GM12878 (cell line): ENCODE measurements at regions not wholly inside any gene's neighbourhood (a gene's known extent, or its start where the extent isn't known, plus 50 kb on each side); places are given as distances from the start of the nearest gene placed in this dataset.

Experiments used
- ATAC-seq: fragments of 200-7000 bp; cut with Tn5 transposase; 3 replicates; pipeline ENCODE4 v1.9.1; 2020; ENCODE audit warnings: mild to moderate bottlenecking, moderate library complexity
- BruUV-seq: library from RNA; stranded (reverse); fragments of 400-500 nt; replicated peaks from 2 replicates; lab custom pipeline; 2021; lab: Mats Ljungman, UMichigan
- CTCF ChIA-PET: fragments of 300-600 bp; sonication (Branson Sonifier 250); formaldehyde crosslinking; extraction: SDS; loops from one replicate; lab custom pipeline; 2021; ENCODE audit warnings: inconsistent platforms; lab: Yijun Ruan, JAX
- POLR2A ChIA-PET: fragments of 350-600 bp; formaldehyde crosslinking; extraction: SDS; loops from one replicate; lab custom pipeline; 2021; ENCODE audit warnings: inconsistent platforms; lab: Charles Lee
- RAD21 ChIA-PET: fragments of 300-600 bp; sonication (Branson Sonifier 250); formaldehyde crosslinking; loops from one replicate; lab custom pipeline; 2023; ENCODE audit warnings: antibody characterized with exemption; ENCODE audit not compliant: unreplicated experiment; lab: Charles Lee
- SMC1A ChIA-PET: fragments of 300-600 bp; sonication (Branson Sonifier 250); formaldehyde crosslinking; loops from one replicate; lab custom pipeline; 2023; ENCODE audit not compliant: unreplicated experiment, uncharacterized antibody; lab: Charles Lee
- DNase-seq: peaks from one replicate; pipeline ENCODE4 v3.0.0-alpha.2; 2011; ENCODE audit warnings: low read depth, low spot score
- FAIRE-seq: peaks from 3 replicates; lab custom pipeline; 2011; peaks lifted over from hg19 to GRCh38; lab: Jason Lieb, UNC
- H2AFZ ChIP-seq: 2 replicates; pipeline ENCODE4 v1.6.0; 2011; ENCODE audit warnings: low read depth, low read length, control low read depth; ENCODE audit not compliant: control insufficient read depth
- H3K27ac ChIP-seq: 2 replicates; pipeline ENCODE4 v1.5.1; 2011; ENCODE audit warnings: control low read depth; ENCODE audit not compliant: control insufficient read depth, insufficient read depth
- H3K27me3 ChIP-seq, 2 experiments: replicated peaks in 1 of 2; 2 replicates each; pipeline versions ENCODE4 v1.6.0 to v1.6.1; 2011; ENCODE audit warnings: low read length in 1 of 2; ENCODE audit not compliant: control insufficient read depth in 2 of 2, insufficient read depth in 2 of 2
- H3K36me3 ChIP-seq, 2 experiments: 2 replicates each; pipeline ENCODE4 v1.5.1; 2011; ENCODE audit warnings: low read length in 1 of 2; ENCODE audit not compliant: control insufficient read depth in 2 of 2, insufficient read depth in 2 of 2
- H3K4me1 ChIP-seq: 2 replicates; pipeline ENCODE4 v1.6.1; 2011; ENCODE audit warnings: mild to moderate bottlenecking, low read length, moderate library complexity, mixed read lengths; ENCODE audit not compliant: control insufficient read depth, insufficient read depth
- H3K4me2 ChIP-seq: 2 replicates; pipeline ENCODE4 v1.6.0; 2011; ENCODE audit warnings: control low read depth; ENCODE audit not compliant: control insufficient read depth, insufficient read depth
- H3K4me3 ChIP-seq: fragments of 200-600 bp; sonication (generic); 2 replicates; pipeline ENCODE4 v1.5.1; 2016
- H3K79me2 ChIP-seq: 2 replicates; pipeline ENCODE4 v1.6.0; 2011; ENCODE audit warnings: low read length; ENCODE audit not compliant: control insufficient read depth, insufficient read depth
- H3K9ac ChIP-seq: 2 replicates; pipeline ENCODE4 v1.8.0; 2011; ENCODE audit warnings: low read length, control low read depth, mixed read lengths; ENCODE audit not compliant: control insufficient read depth, insufficient read depth
- H3K9me3 ChIP-seq: replicated peaks from 3 replicates; pipeline ENCODE4 v1.5.1; 2011; ENCODE audit warnings: mild to moderate bottlenecking, low read length; ENCODE audit not compliant: control insufficient read depth, insufficient read depth
- H4K20me1 ChIP-seq: 2 replicates; pipeline ENCODE4 v1.6.0; 2011; ENCODE audit not compliant: control insufficient read depth, insufficient read depth
- JUND ChIP-seq: IDR thresholded peaks from 2 replicates; pipeline ENCODE4 v1.6.1; 2012; ENCODE audit warnings: low read depth, mild to moderate bottlenecking, low read length, improper control_type of control experiment, moderate library complexity
- MEF2B ChIP-seq: fragments of 450-650 bp; IDR thresholded peaks from 2 replicates; pipeline ENCODE4 v1.6.1; 2018; ENCODE audit warnings: mild to moderate bottlenecking, moderate library complexity; ENCODE audit not compliant: partially characterized antibody, poor library complexity, severe bottlenecking
- MYB ChIP-seq: fragments of 150-350 bp; IDR thresholded peaks from 2 replicates; pipeline ENCODE4 v1.6.1; 2014; ENCODE audit warnings: mild to moderate bottlenecking, low read depth, low read length, borderline replicate concordance
- MYC ChIP-seq: IDR thresholded peaks from 2 replicates; pipeline ENCODE4 v1.6.1; 2011; ENCODE audit warnings: mild to moderate bottlenecking, low read length, moderate library complexity, inconsistent platforms; ENCODE audit not compliant: insufficient read depth, insufficient replicate concordance, insufficient read length, severe bottlenecking
- NFIC ChIP-seq: IDR thresholded peaks from 2 replicates; pipeline ENCODE4 v1.6.1; 2012; ENCODE audit warnings: low read depth, mild to moderate bottlenecking, inconsistent platforms, low read length, moderate library complexity
- POU2F2 ChIP-seq: IDR thresholded peaks from 3 replicates; pipeline ENCODE4 v1.6.1; 2011; ENCODE audit warnings: low read depth, mild to moderate bottlenecking, low read length, borderline replicate concordance
- RAD21 ChIP-seq: IDR thresholded peaks from 2 replicates; pipeline ENCODE4 v1.6.1; 2011; ENCODE audit warnings: mild to moderate bottlenecking, low read depth, low read length, moderate library complexity; ENCODE audit not compliant: insufficient read depth
- SKIL ChIP-seq: fragments of 450-650 bp; IDR thresholded peaks from 2 replicates; pipeline ENCODE4 v1.6.1; 2017; ENCODE audit warnings: mild to moderate bottlenecking, low read depth, inconsistent platforms; ENCODE audit not compliant: poor library complexity, severe bottlenecking
- SMARCA5 ChIP-seq: fragments of 450-650 bp; IDR thresholded peaks from 2 replicates; pipeline ENCODE4 v1.6.1; 2017; ENCODE audit warnings: mild to moderate bottlenecking
- TBL1XR1 ChIP-seq: IDR thresholded peaks from 2 replicates; pipeline ENCODE4 v1.6.1; 2012; ENCODE audit warnings: low read depth, low read length, improper control_type of control experiment
- USF2 ChIP-seq: IDR thresholded peaks from 2 replicates; pipeline ENCODE4 v1.6.1; 2011; ENCODE audit warnings: low read depth, low read length, improper control_type of control experiment, borderline replicate concordance
- ZNF24 ChIP-seq: fragments of 450-650 bp; IDR thresholded peaks from 2 replicates; pipeline ENCODE4 v1.6.1; 2017; ENCODE audit warnings: antibody characterized with exemption, mild to moderate bottlenecking
- ZNF687 ChIP-seq: fragments of 450-650 bp; IDR thresholded peaks from 2 replicates; pipeline ENCODE4 v1.6.1; 2017; ENCODE audit warnings: mild to moderate bottlenecking, moderate library complexity
- WGBS: methylation state at CpG from one replicate; pipeline ENCODE4 v1.1.6; 2016; ENCODE audit warnings: low lambda C conversion rate; ENCODE audit not compliant: insufficient replicate concordance, insufficient coverage; ENCODE audit errors: missing lambda C conversion rate; 5-methylcytosine and 5-hydroxymethylcytosine counted together
- in situ Hi-C: fragments of 300-500 bp; cut with MboI; formaldehyde crosslinking; loops from 9 replicates; pipeline ENCODE4 v1.14.3; 2018; ENCODE audit warnings: mixed read lengths
- intact Hi-C: fragments of 100-400 bp; cut with micrococcal nuclease; formaldehyde crosslinking; loops from one replicate; pipeline ENCODE4 v1.14.2; 2022; ENCODE audit not compliant: unreplicated experiment

GRCh38 chr6:156045401-156046267 lies 590.0 kb upstream of the NOX3 start:
- ATAC-seq: no peak

More at GRCh38 chr6:156045401-156046267, 590.0 kb upstream of the NOX3 start:
- ChIA-PET POLR2A (no interaction called here), CTCF (no interaction called here), SMC1A (interaction anchor here (0.7 kb wide), 1 partner anchor 10 kb away, joined by 3 read pairs; no protein-coding TSS in a partner anchor), RAD21 (no interaction called here)
- H3K79me2 ChIP-seq: no peaks in the 10 kb centered on the region
- no peaks in the 10 kb centered on the region for H3K9me3 ChIP-seq
- no peaks in the 10 kb centered on the region for H3K27me3 ChIP-seq
- H2AFZ ChIP-seq: no peak overlapping the region
- H3K9ac ChIP-seq: no peak overlapping the region
- DNase-seq: no peak
- H4K20me1 ChIP-seq: no peaks in the 10 kb centered on the region
- whole genome bisulfite sequencing: 50% methylated on average over 6 of the region's 6 CpGs
- H3K4me1 ChIP-seq: no peaks in the 10 kb centered on the region
- H3K4me2 ChIP-seq: no peak overlapping the region
- BruUV-seq: no TSS peak
- H3K4me3 ChIP-seq: no peak overlapping the region
- TF ChIP-seq NFIC (no peak), POU2F2 (no peak), RAD21 (no peak), TBL1XR1 (no peak), MYB (no peak), ZNF687 (no peak), SKIL (no peak), MEF2B (no peak), JUND (no peak), ZNF24 (no peak), USF2 (no peak), SMARCA5 (no peak), MYC (no peak)
- FAIRE-seq: no peak
- no peaks in the 10 kb centered on the region for H3K36me3 ChIP-seq
- intact Hi-C loops (no loop called here), in situ Hi-C loops (no loop called here)
- H3K27ac ChIP-seq: no peak overlapping the region
